ENCODE measurements at regions not wholly inside any gene's neighbourhood (a gene's known extent, or its start where the extent isn't known, plus 50 kb on each side); places are given as distances from the start of the nearest gene placed in this dataset.

DNA sequence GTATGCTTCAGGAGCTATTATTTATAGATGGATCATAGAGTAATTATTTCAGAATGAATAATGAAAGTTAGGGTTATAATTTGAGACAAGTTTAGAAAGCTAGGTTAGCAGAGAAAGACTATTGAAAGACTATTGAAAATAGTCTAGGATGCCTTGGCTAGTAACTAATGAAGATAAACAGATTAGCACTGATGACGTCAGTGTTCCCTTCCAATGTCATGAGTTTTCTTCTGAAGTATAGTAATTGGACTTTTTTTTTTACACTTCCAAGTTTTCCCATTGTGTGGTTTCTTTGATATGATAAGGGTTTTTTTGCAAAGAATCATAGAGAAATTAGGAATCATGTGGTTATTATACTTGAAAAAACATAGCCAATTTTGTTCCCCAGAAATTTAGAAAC, 1041.5 kb upstream of the CRIM1 start:
- no peak overlapping the region for H3K4me3 ChIP-seq (replicated peaks; ENCODE audit: insufficient read depth, low read length)
- no peaks in the 10 kb centered on the region for H3K27me3 ChIP-seq (ENCODE audit: insufficient read depth, poor library complexity, severe bottlenecking)
- no peak for DNase-seq (ENCODE audit: low read depth in 1 of 2, low spot score in 1 of 2)
- no peak for TF ChIP-seq GABPA (IDR thresholded peaks at IDR 0.05; ENCODE audit: low read depth)
- TF ChIP-seq, protein P1, sequence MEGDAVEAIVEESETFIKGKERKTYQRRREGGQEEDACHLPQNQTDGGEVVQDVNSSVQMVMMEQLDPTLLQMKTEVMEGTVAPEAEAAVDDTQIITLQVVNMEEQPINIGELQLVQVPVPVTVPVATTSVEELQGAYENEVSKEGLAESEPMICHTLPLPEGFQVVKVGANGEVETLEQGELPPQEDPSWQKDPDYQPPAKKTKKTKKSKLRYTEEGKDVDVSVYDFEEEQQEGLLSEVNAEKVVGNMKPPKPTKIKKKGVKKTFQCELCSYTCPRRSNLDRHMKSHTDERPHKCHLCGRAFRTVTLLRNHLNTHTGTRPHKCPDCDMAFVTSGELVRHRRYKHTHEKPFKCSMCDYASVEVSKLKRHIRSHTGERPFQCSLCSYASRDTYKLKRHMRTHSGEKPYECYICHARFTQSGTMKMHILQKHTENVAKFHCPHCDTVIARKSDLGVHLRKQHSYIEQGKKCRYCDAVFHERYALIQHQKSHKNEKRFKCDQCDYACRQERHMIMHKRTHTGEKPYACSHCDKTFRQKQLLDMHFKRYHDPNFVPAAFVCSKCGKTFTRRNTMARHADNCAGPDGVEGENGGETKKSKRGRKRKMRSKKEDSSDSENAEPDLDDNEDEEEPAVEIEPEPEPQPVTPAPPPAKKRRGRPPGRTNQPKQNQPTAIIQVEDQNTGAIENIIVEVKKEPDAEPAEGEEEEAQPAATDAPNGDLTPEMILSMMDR (IDR thresholded peaks at IDR 0.05; ENCODE audit: insufficient read depth, low read length): no peak
- TF ChIP-seq SPI1 (IDR thresholded peaks at IDR 0.05; ENCODE audit: borderline replicate concordance, low read depth): no peak
- no peak for TF ChIP-seq POLR2AphosphoS5 (IDR thresholded peaks at IDR 0.05; ENCODE audit: low read depth)
- TF ChIP-seq, protein P2, sequence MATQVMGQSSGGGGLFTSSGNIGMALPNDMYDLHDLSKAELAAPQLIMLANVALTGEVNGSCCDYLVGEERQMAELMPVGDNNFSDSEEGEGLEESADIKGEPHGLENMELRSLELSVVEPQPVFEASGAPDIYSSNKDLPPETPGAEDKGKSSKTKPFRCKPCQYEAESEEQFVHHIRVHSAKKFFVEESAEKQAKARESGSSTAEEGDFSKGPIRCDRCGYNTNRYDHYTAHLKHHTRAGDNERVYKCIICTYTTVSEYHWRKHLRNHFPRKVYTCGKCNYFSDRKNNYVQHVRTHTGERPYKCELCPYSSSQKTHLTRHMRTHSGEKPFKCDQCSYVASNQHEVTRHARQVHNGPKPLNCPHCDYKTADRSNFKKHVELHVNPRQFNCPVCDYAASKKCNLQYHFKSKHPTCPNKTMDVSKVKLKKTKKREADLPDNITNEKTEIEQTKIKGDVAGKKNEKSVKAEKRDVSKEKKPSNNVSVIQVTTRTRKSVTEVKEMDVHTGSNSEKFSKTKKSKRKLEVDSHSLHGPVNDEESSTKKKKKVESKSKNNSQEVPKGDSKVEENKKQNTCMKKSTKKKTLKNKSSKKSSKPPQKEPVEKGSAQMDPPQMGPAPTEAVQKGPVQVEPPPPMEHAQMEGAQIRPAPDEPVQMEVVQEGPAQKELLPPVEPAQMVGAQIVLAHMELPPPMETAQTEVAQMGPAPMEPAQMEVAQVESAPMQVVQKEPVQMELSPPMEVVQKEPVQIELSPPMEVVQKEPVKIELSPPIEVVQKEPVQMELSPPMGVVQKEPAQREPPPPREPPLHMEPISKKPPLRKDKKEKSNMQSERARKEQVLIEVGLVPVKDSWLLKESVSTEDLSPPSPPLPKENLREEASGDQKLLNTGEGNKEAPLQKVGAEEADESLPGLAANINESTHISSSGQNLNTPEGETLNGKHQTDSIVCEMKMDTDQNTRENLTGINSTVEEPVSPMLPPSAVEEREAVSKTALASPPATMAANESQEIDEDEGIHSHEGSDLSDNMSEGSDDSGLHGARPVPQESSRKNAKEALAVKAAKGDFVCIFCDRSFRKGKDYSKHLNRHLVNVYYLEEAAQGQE (IDR thresholded peaks at IDR 0.05; ENCODE audit: insufficient replicate concordance, low read depth): no peak
- H3K27ac ChIP-seq (replicated peaks): no peak overlapping the region

DNA sequence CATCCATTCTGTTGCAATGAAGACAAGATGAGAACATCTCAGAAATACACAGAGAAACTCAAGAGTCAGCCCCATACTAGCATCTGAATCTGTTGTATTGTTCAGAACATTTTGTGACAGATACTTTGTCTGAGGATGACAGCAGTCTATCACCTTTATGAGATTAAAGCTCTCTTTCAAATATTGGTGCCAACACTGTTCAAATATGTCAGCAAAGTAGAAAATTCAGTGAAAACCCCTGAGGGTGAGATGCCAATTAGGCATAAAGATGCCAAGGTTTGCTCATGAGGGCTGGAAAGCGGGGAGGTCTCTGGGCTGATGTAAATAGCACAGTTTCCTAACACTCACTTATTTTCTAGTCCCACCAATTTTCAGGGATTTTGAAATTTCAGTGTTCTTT, 1054.2 kb upstream of the CRIM1 start:
- H3K27me3 ChIP-seq (ENCODE audit: insufficient read depth, poor library complexity, severe bottlenecking): no peaks in the 10 kb centered on the region
- DNase-seq (ENCODE audit: low read depth in 1 of 2, low spot score in 1 of 2): no peak
- no peak overlapping the region for H3K27ac ChIP-seq (replicated peaks)
- TF ChIP-seq, protein P1 (IDR thresholded peaks at IDR 0.05; ENCODE audit: insufficient read depth, low read length): no peak
- TF ChIP-seq, protein P2 (IDR thresholded peaks at IDR 0.05; ENCODE audit: insufficient replicate concordance, low read depth): no peak
- TF ChIP-seq GABPA (IDR thresholded peaks at IDR 0.05; ENCODE audit: low read depth): no peak
- TF ChIP-seq POLR2AphosphoS5 (IDR thresholded peaks at IDR 0.05; ENCODE audit: low read depth): no peak
- no peak overlapping the region for H3K4me3 ChIP-seq (replicated peaks; ENCODE audit: insufficient read depth, low read length)

DNA sequence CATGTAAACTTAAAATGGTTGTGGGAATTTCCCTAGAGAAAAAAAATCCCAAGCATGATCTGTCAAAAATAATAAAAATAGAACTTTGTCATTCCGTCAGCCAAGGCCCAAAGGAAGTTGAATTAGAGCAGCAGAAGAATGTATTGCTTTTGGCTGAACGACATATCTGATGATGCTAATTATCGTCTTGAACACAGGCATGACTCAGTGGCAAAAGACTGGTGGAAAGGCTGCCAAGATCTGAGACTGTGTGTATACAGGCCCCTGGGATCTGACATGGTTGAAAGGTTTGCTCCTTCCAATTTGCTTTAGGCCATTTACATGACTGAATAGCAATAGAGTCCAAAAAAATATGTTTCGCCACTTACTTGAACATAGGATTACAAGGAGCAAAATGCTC, 1057.1 kb upstream of the CRIM1 start:
- Histone ChIP-seq H3K27me3 (ENCODE audit: insufficient read depth, poor library complexity, severe bottlenecking) (no peaks in the 10 kb centered on the region), H3K4me3 (replicated peaks; ENCODE audit: insufficient read depth, low read length) (no peak overlapping the region), H3K27ac (replicated peaks) (no peak overlapping the region)
- TF ChIP-seq GABPA (IDR thresholded peaks at IDR 0.05; ENCODE audit: low read depth) (no peak), POLR2AphosphoS5 (IDR thresholded peaks at IDR 0.05; ENCODE audit: low read depth) (no peak), SPI1 (IDR thresholded peaks at IDR 0.05; ENCODE audit: borderline replicate concordance, low read depth) (no peak)
- TF ChIP-seq, protein P1 (IDR thresholded peaks at IDR 0.05; ENCODE audit: insufficient read depth, low read length): no peak
- TF ChIP-seq, protein P2 (IDR thresholded peaks at IDR 0.05; ENCODE audit: insufficient replicate concordance, low read depth): no peak
- DNase-seq (ENCODE audit: low read depth in 1 of 2, low spot score in 1 of 2): no peak

Data from HL-60 (cell line).